GM21447 (cell line): ENCODE measurements at regions not wholly inside any gene's neighbourhood (a gene's known extent, or its start where the extent isn't known, plus 50 kb on each side); places are given as distances from the start of the nearest gene placed in this dataset.

Source experiments
- ATAC-seq: cut with Tn5 transposase; IDR thresholded peaks from one replicate; pipeline ENCODE4 v1.9.1; 2021; ENCODE audit not compliant: unreplicated experiment

- no peak for ATAC-seq
Observed at GRCh38 chr18:57918601-57919000, 115.5 kb upstream of the ATP8B1 start.

DNA sequence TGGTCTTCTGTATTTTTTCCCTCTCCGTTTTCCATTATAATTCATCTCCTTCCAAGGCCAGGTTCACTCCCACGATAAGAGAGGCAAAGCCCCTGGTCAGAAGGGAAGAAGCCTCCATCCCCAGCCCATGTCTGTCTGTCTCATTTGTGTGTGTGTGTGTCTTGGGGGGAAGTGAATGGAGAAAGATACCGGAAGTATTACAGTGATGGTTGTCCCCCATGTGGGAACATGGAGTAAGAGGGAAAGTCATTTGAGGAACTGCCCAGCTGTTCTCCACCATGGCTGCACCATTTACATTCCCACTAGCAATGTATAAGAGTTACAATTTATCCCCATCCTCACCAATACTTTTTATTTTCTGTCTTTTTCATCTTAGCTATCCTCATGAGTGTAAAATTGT, 113.6 kb upstream of the ATP8B1 start:
- ATAC-seq = no peak

DNA sequence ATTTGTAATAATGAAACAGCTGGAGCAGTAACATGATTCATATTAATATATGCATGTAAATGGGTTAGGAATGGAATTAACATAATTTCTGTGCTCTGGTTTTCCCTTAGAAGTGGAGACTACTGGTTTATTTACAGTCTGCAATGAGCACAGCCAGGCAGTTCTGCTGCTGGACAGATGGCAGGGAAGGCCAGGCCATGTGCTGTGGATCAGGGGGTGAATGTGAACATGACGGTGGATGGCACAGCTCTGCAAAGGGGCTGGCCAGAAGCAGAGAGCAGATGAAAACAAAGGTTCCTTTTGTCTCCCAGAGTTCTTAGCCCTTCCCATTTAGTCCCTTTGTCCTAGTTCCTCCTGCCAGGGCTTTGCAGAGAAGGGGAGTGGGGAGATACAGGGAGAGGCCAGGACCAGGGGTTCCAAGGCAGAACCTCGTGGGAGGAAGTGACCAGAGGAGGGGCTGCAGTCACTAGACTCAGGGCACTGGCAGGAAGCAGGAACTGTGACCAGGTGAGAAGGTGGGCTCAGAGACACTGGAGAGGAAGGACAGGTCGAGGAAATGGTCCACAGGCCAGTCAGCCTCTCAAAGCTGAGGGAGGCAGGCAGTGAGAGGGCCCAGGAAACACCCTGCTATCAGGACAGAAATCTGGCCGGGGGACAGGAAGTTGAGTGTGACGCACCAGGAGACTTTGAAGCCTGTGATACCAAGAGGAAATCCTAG, 112.9 kb upstream of the ATP8B1 start:
- ATAC-seq = no peak

- no peak for ATAC-seq
Observed at GRCh38 chr18:57915248-57915647, 112.1 kb upstream of the ATP8B1 start.

GRCh38 chr18:57913686-57914085, 110.6 kb upstream of the ATP8B1 start:
- no peak for ATAC-seq

- ATAC-seq = no peak
Observed at GRCh38 chr18:57910817-57911216, 107.7 kb upstream of the ATP8B1 start.

- ATAC-seq = no peak
Observed at GRCh38 chr18:57910134-57910533, 107.0 kb upstream of the ATP8B1 start.

GRCh38 chr18:57909620-57910019, 106.5 kb upstream of the ATP8B1 start:
- no peak for ATAC-seq

DNA sequence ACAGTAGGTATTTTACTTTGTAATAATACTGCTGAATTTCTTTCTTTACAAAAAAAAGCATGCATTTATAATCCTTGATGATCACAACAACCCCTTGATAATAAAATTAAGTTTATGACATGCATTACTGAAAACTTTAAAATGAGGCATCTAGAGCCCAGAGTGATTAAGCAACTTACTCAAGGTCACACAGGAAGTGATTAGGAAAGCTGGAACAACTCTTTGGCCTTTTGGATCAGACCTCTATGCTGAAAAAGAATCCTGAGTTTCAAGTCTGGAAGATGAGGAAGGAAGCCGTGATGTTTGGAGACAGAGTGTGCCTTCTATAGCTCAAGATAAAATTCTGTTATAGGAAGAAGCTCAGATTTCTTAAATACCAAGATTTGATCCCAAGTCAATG, 105.0 kb upstream of the ATP8B1 start:
- no peak for ATAC-seq

DNA sequence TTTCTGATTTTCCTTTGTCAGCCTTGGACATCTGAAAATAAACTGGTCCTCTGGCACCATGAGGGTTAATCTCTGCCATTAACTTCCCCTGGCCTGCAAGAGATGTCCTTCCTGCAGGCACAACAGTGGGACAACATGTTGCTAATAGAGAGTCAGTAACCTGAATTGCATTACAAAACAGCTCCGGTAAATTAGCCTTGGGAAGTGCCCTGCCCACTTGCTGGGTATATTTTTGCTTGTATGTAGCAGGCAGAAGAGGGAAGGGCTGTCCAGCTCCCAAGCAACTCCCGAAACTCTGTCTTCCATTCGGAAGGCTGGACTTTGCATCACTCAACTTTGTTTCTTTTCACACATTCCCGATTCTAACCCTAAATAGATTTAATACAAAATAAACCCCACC, 104.4 kb upstream of the ATP8B1 start:
- ATAC-seq = no peak

DNA sequence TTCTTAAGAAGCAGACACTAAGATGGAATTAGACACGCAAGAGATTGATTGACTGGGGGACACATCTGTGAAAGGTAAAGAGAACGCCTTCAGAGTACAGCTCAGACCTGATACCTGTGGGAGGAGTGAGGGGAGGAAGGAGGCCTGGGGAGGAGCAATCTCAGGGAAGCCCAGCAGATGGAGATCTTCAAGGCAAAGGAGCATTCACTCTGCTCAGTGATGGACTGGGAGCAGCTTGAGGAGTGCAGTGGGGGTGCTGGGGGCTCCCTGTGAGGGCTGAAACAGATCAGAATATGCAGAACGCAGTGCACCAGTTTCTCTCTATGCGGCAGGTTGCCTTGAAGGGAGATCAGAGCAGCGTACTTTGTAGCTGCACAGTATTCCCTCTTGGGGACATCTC, 103.7 kb upstream of the ATP8B1 start:
- no peak for ATAC-seq

GRCh38 chr18:57904535-57904934, 101.4 kb upstream of the ATP8B1 start:
- ATAC-seq = no peak

GRCh38 chr18:57902721-57903120, 99.6 kb upstream of the ATP8B1 start:
- ATAC-seq = no peak

GRCh38 chr18:57901825-57902589, 98.9 kb upstream of the ATP8B1 start:
- ATAC-seq = no peak

- ATAC-seq = no peak
Observed at GRCh38 chr18:57900906-57901435, 97.9 kb upstream of the ATP8B1 start.

- ATAC-seq = no peak
Observed at GRCh38 chr18:57898506-57899124, 95.5 kb upstream of the ATP8B1 start.

- ATAC-seq = no peak
Observed at GRCh38 chr18:57895182-57895581, 92.1 kb upstream of the ATP8B1 start.

GRCh38 chr18:57891707-57892391, 88.7 kb upstream of the ATP8B1 start:
- ATAC-seq = no peak

DNA sequence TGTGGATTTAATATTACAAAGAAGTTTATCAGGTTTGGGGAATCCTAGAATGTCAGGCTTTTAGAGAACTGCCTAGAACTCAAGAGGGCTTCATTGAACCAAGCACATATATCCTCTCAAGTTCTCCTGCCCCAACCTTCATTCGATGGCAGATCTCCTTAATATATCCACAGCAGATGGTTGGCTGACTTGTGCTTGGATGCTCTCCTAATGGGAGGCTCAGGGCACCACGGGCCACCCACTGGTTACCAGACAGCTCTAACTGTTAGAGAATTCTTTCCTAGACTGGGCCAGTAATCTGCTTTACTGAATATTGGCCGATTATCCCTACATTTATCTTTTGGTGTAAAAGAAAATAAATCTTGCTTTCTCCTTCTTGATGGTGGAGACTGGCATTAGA, 87.2 kb upstream of the ATP8B1 start:
- no peak for ATAC-seq

DNA sequence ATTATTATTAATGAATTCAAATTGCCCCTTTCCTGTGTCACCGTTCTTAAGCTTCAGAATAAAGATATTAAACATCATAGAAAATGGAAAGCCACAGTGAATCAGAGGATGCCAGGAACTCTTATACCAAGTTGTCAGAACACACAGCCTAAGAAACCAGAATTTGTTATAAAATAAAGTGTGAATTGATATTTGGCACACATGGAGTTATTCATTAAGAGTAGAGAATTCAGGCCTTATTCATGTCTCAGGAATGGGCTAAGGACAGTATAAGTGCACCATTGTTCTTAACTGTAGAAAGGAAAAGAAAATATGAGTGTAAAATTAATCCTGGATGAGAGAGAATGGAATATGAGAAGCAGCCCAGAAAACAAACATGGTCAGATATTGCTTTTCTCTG, 86.7 kb upstream of the ATP8B1 start:
- no peak for ATAC-seq
